Spleen (tissue), 7 donors: ENCODE measurements at regions not wholly inside any gene's neighbourhood (a gene's known extent, or its start where the extent isn't known, plus 50 kb on each side); places are given as distances from the start of the nearest gene placed in this dataset.

ENCODE experiments used
- CTCF ChIP-seq, 11 experiments: fragments of 200-600 bp in 7 of 11; fragments of 450-650 bp in 4 of 11; sonication (generic) in 4 of 11; IDR thresholded peaks in 8 of 11; conservative IDR thresholded peaks in 3 of 11; 1 replicate in 7 of 11; 2 replicates in 4 of 11; pipeline versions ENCODE4 v1.4.0 to v1.8.0; 2016 to 2021; ENCODE audit warnings: antibody characterized with exemption in 11 of 11, inconsistent platforms in 4 of 11, mild to moderate bottlenecking in 1 of 11
- POLR2A ChIP-seq, 3 donors: fragments of 450-650 bp; IDR thresholded peaks; one replicate each; pipeline ENCODE4 v1.5.1; 2017; ENCODE audit warnings: antibody characterized with exemption in 3 of 3, mild to moderate bottlenecking in 1 of 3
- donor health status: DM: no; HTN: no; CAD: no; lungs with moderate emphysema.
- donor health status: DM: no; HTN: no; CAD: no.
- donor health status: DM: no; HTN: no; CAD: no.

DNA sequence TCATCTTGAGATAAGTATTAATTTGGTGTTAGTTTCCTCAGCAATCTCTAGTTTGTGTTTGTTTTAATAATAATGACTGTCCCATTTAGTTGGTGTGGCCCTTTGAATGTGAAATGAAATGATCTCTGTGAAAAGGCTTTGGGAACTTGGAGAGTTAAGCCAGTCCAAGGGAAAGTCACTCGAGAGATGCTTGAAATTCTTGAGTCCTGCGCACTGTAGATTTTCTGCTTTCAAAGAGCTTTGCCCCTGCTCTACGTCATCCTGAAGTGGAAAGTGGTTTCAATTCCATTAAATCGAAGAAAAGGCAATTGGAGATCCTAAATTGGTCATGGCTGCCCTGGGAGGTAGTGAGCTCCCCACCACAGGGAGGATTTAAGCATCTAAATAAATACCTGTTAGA is 403.8 kb downstream of the ZNF536 start:
- TF ChIP-seq CTCF (IDR thresholded peaks at IDR 0.05 in 8 of 11, conservative IDR thresholded peaks at IDR 0.05 in 3 of 11) (no peak), POLR2A (IDR thresholded peaks at IDR 0.05) (no peak)
